ENCODE measurements at regions not wholly inside any gene's neighbourhood (a gene's known extent, or its start where the extent isn't known, plus 50 kb on each side); places are given as distances from the start of the nearest gene placed in this dataset.

GRCh38 chr11:116148645-116149044 lies 624.1 kb downstream of the BUD13 start:
- no peak for DNase-seq (ENCODE audit: low spot score)

GRCh38 chr11:116148056-116148455 lies 624.7 kb downstream of the BUD13 start:
- DNase-seq (ENCODE audit: low spot score), result no peak

GRCh38 chr11:116145187-116145865 lies 627.5 kb downstream of the BUD13 start:
- DNase-seq (ENCODE audit: low spot score), result no peak

GRCh38 chr11:116144387-116144958 lies 628.3 kb downstream of the BUD13 start:
- DNase-seq (ENCODE audit: low spot score), result no peak

- no peak for DNase-seq (ENCODE audit: low spot score)
Observed at GRCh38 chr11:116138280-116138679, 634.1 kb upstream of the CADM1 start.

GRCh38 chr11:116137753-116138152 lies 633.5 kb upstream of the CADM1 start:
- no peak for DNase-seq (ENCODE audit: low spot score)

- no peak for DNase-seq (ENCODE audit: low spot score)
Observed at GRCh38 chr11:116136987-116137674, 632.9 kb upstream of the CADM1 start.

GRCh38 chr11:116135891-116136290 lies 631.7 kb upstream of the CADM1 start:
- DNase-seq (ENCODE audit: low spot score), result no peak

GRCh38 chr11:116134450-116134849 lies 630.2 kb upstream of the CADM1 start:
- DNase-seq (ENCODE audit: low spot score), result no peak

- DNase-seq (ENCODE audit: low spot score), result no peak
Observed at GRCh38 chr11:116132273-116132978, 628.2 kb upstream of the CADM1 start.

- no peak for DNase-seq (ENCODE audit: low spot score)
Observed at GRCh38 chr11:116130122-116130521, 625.9 kb upstream of the CADM1 start.

- no peak for DNase-seq (ENCODE audit: low spot score)
Observed at GRCh38 chr11:116129456-116129855, 625.2 kb upstream of the CADM1 start.

- no peak for DNase-seq (ENCODE audit: low spot score)
Observed at GRCh38 chr11:116126562-116126961, 622.3 kb upstream of the CADM1 start.

- no peak for DNase-seq (ENCODE audit: low spot score)
Observed at GRCh38 chr11:116124922-116125714, 620.9 kb upstream of the CADM1 start.

- no peak for DNase-seq (ENCODE audit: low spot score)
Observed at GRCh38 chr11:116123739-116124138, 619.5 kb upstream of the CADM1 start.

- DNase-seq (ENCODE audit: low spot score), result no peak
Observed at GRCh38 chr11:116122697-116123472, 618.7 kb upstream of the CADM1 start.

GRCh38 chr11:116119158-116119557 lies 614.9 kb upstream of the CADM1 start:
- DNase-seq (ENCODE audit: low spot score), result no peak

- DNase-seq (ENCODE audit: low spot score), result no peak
Observed at GRCh38 chr11:116118138-116118470, 613.9 kb upstream of the CADM1 start.

GRCh38 chr11:116117331-116118137 lies 613.3 kb upstream of the CADM1 start:
- DNase-seq (ENCODE audit: low spot score), result no peak

- no peak for DNase-seq (ENCODE audit: low spot score)
Observed at GRCh38 chr11:116115801-116116200, 611.6 kb upstream of the CADM1 start.

All from GM03348 (cell line).